ENCODE measurements at regions not wholly inside any gene's neighbourhood (a gene's known extent, or its start where the extent isn't known, plus 50 kb on each side); places are given as distances from the start of the nearest gene placed in this dataset.

- Histone ChIP-seq H3K27ac (ENCODE audit: low read depth in 2 of 2, low read length in 1 of 2) (no peak overlapping the region), H3K4me1 (ENCODE audit: control insufficient read depth in 2 of 2, insufficient read depth in 2 of 2, low read length in 1 of 2) (no peaks in the 10 kb centered on the region), H3K36me3 (ENCODE audit: control insufficient read depth in 2 of 2, insufficient read depth in 2 of 2, low read length in 1 of 2) (no peaks in the 10 kb centered on the region), H3K4me3 (ENCODE audit: low read depth in 1 of 2, low read length in 2 of 2) (no peak overlapping the region), H3K27me3 (ENCODE audit: control insufficient read depth in 1 of 2, insufficient read depth in 2 of 2, low read length in 2 of 2) (no peaks in the 10 kb centered on the region), H3K9me3 (ENCODE audit: control insufficient read depth in 2 of 2, insufficient read depth in 1 of 2, low read depth in 1 of 2, low read length in 1 of 2) (no peaks in the 10 kb centered on the region)
- 93 to 94% methylated on average over 3 of the region's 3 CpGs for WGBS, 2 donors
These were observed 113.8 kb upstream of the SLC5A12 start for GRCh38 chr11:26835611-26836010.

GRCh38 chr11:26837154-26837553 lies 115.3 kb upstream of the SLC5A12 start:
- 81 to 86% methylated on average over 2 of the region's 2 CpGs for WGBS, 2 donors
- H3K9me3 ChIP-seq (ENCODE audit: control insufficient read depth in 2 of 2, insufficient read depth in 1 of 2, low read depth in 1 of 2, low read length in 1 of 2): no peaks in the 10 kb centered on the region

GRCh38 chr11:26839911-26840698 lies 118.2 kb upstream of the SLC5A12 start:
- no peaks in the 10 kb centered on the region for H3K9me3 ChIP-seq (ENCODE audit: control insufficient read depth in 2 of 2, insufficient read depth in 1 of 2, low read depth in 1 of 2, low read length in 1 of 2)
- H3K4me3 ChIP-seq (ENCODE audit: low read depth in 1 of 2, low read length in 2 of 2): no peak overlapping the region
- H3K4me1 ChIP-seq (ENCODE audit: control insufficient read depth in 2 of 2, insufficient read depth in 2 of 2, low read length in 1 of 2): no peaks in the 10 kb centered on the region
- H3K36me3 ChIP-seq (ENCODE audit: control insufficient read depth in 2 of 2, insufficient read depth in 2 of 2, low read length in 1 of 2): no peaks in the 10 kb centered on the region
- peak overlapping the region in 1 of 2 donors; percentile 15 for H3K27ac ChIP-seq (ENCODE audit: low read depth in 2 of 2, low read length in 1 of 2)
- no peaks in the 10 kb centered on the region for H3K27me3 ChIP-seq (ENCODE audit: control insufficient read depth in 1 of 2, insufficient read depth in 2 of 2, low read length in 2 of 2)
- 77 to 95% methylated on average over 3 of the region's 3 CpGs for WGBS, 2 donors

More at GRCh38 chr11:26837154-26837553, 115.3 kb upstream of the SLC5A12 start:
- H3K4me1 ChIP-seq (ENCODE audit: control insufficient read depth in 2 of 2, insufficient read depth in 2 of 2, low read length in 1 of 2): no peaks in the 10 kb centered on the region
- no peaks in the 10 kb centered on the region for H3K36me3 ChIP-seq (ENCODE audit: control insufficient read depth in 2 of 2, insufficient read depth in 2 of 2, low read length in 1 of 2)
- H3K27me3 ChIP-seq (ENCODE audit: control insufficient read depth in 1 of 2, insufficient read depth in 2 of 2, low read length in 2 of 2): no peaks in the 10 kb centered on the region
- H3K4me3 ChIP-seq (ENCODE audit: low read depth in 1 of 2, low read length in 2 of 2): no peak overlapping the region
- H3K27ac ChIP-seq (ENCODE audit: low read depth in 2 of 2, low read length in 1 of 2): no peak overlapping the region

GRCh38 chr11:26841818-26842473 lies 120.1 kb upstream of the SLC5A12 start:
- Histone ChIP-seq H3K27me3 (ENCODE audit: control insufficient read depth in 1 of 2, insufficient read depth in 2 of 2, low read length in 2 of 2) (no peaks in the 10 kb centered on the region), H3K4me3 (ENCODE audit: low read depth in 1 of 2, low read length in 2 of 2) (no peak overlapping the region), H3K9me3 (ENCODE audit: control insufficient read depth in 2 of 2, insufficient read depth in 1 of 2, low read depth in 1 of 2, low read length in 1 of 2) (no peaks in the 10 kb centered on the region), H3K27ac (ENCODE audit: low read depth in 2 of 2, low read length in 1 of 2) (no peak overlapping the region), H3K36me3 (ENCODE audit: control insufficient read depth in 2 of 2, insufficient read depth in 2 of 2, low read length in 1 of 2) (no peaks in the 10 kb centered on the region), H3K4me1 (ENCODE audit: control insufficient read depth in 2 of 2, insufficient read depth in 2 of 2, low read length in 1 of 2) (no peaks in the 10 kb centered on the region)
- WGBS, 2 donors: 29 to 34% methylated on average over 2 of the region's 2 CpGs

- 46 to 59% methylated on average over 3 of the region's 3 CpGs for WGBS, 2 donors
- no peaks in the 10 kb centered on the region for H3K4me1 ChIP-seq (ENCODE audit: control insufficient read depth in 2 of 2, insufficient read depth in 2 of 2, low read length in 1 of 2)
- no peak overlapping the region for H3K27ac ChIP-seq (ENCODE audit: low read depth in 2 of 2, low read length in 1 of 2)
These were observed 120.8 kb upstream of the SLC5A12 start for GRCh38 chr11:26842478-26843282.

GRCh38 chr11:26843539-26843938 lies 121.7 kb upstream of the SLC5A12 start:
- Histone ChIP-seq H3K4me1 (ENCODE audit: control insufficient read depth in 2 of 2, insufficient read depth in 2 of 2, low read length in 1 of 2) (no peaks in the 10 kb centered on the region), H3K27me3 (ENCODE audit: control insufficient read depth in 1 of 2, insufficient read depth in 2 of 2, low read length in 2 of 2) (no peaks in the 10 kb centered on the region), H3K9me3 (ENCODE audit: control insufficient read depth in 2 of 2, insufficient read depth in 1 of 2, low read depth in 1 of 2, low read length in 1 of 2) (no peaks in the 10 kb centered on the region), H3K36me3 (ENCODE audit: control insufficient read depth in 2 of 2, insufficient read depth in 2 of 2, low read length in 1 of 2) (no peaks in the 10 kb centered on the region), H3K27ac (ENCODE audit: low read depth in 2 of 2, low read length in 1 of 2) (no peak overlapping the region), H3K4me3 (ENCODE audit: low read depth in 1 of 2, low read length in 2 of 2) (no peak overlapping the region)
- 87 to 88% methylated on average over 2 of the region's 2 CpGs for WGBS, 2 donors

More at GRCh38 chr11:26842478-26843282, 120.8 kb upstream of the SLC5A12 start:
- Histone ChIP-seq H3K36me3 (ENCODE audit: control insufficient read depth in 2 of 2, insufficient read depth in 2 of 2, low read length in 1 of 2) (no peaks in the 10 kb centered on the region), H3K4me3 (ENCODE audit: low read depth in 1 of 2, low read length in 2 of 2) (no peak overlapping the region), H3K9me3 (ENCODE audit: control insufficient read depth in 2 of 2, insufficient read depth in 1 of 2, low read depth in 1 of 2, low read length in 1 of 2) (no peaks in the 10 kb centered on the region), H3K27me3 (ENCODE audit: control insufficient read depth in 1 of 2, insufficient read depth in 2 of 2, low read length in 2 of 2) (no peaks in the 10 kb centered on the region)

- no peaks in the 10 kb centered on the region for H3K36me3 ChIP-seq (ENCODE audit: control insufficient read depth in 2 of 2, insufficient read depth in 2 of 2, low read length in 1 of 2)
- no peaks in the 10 kb centered on the region for H3K4me1 ChIP-seq (ENCODE audit: control insufficient read depth in 2 of 2, insufficient read depth in 2 of 2, low read length in 1 of 2)
- WGBS, 2 donors: 84 to 91% methylated on average over 2 of the region's 2 CpGs
- no peak overlapping the region for H3K27ac ChIP-seq (ENCODE audit: low read depth in 2 of 2, low read length in 1 of 2)
- no peaks in the 10 kb centered on the region for H3K27me3 ChIP-seq (ENCODE audit: control insufficient read depth in 1 of 2, insufficient read depth in 2 of 2, low read length in 2 of 2)
- no peak overlapping the region for H3K4me3 ChIP-seq (ENCODE audit: low read depth in 1 of 2, low read length in 2 of 2)
- no peaks in the 10 kb centered on the region for H3K9me3 ChIP-seq (ENCODE audit: control insufficient read depth in 2 of 2, insufficient read depth in 1 of 2, low read depth in 1 of 2, low read length in 1 of 2)
These were observed 123.1 kb upstream of the SLC5A12 start for GRCh38 chr11:26844963-26845362.

GRCh38 chr11:26846227-26846626 lies 124.4 kb upstream of the SLC5A12 start:
- H3K36me3 ChIP-seq (ENCODE audit: control insufficient read depth in 2 of 2, insufficient read depth in 2 of 2, low read length in 1 of 2): no peaks in the 10 kb centered on the region
- H3K4me3 ChIP-seq (ENCODE audit: low read depth in 1 of 2, low read length in 2 of 2): no peak overlapping the region
- 56 to 92% methylated on average over 2 of the region's 2 CpGs for WGBS, 2 donors
- H3K4me1 ChIP-seq (ENCODE audit: control insufficient read depth in 2 of 2, insufficient read depth in 2 of 2, low read length in 1 of 2): no peaks in the 10 kb centered on the region
- H3K27ac ChIP-seq (ENCODE audit: low read depth in 2 of 2, low read length in 1 of 2): no peak overlapping the region
- H3K9me3 ChIP-seq (ENCODE audit: control insufficient read depth in 2 of 2, insufficient read depth in 1 of 2, low read depth in 1 of 2, low read length in 1 of 2): no peaks in the 10 kb centered on the region
- H3K27me3 ChIP-seq (ENCODE audit: control insufficient read depth in 1 of 2, insufficient read depth in 2 of 2, low read length in 2 of 2): no peaks in the 10 kb centered on the region

GRCh38 chr11:26847459-26847858 lies 125.6 kb upstream of the SLC5A12 start:
- Histone ChIP-seq H3K9me3 (ENCODE audit: control insufficient read depth in 2 of 2, insufficient read depth in 1 of 2, low read depth in 1 of 2, low read length in 1 of 2) (no peaks in the 10 kb centered on the region), H3K27me3 (ENCODE audit: control insufficient read depth in 1 of 2, insufficient read depth in 2 of 2, low read length in 2 of 2) (no peaks in the 10 kb centered on the region), H3K27ac (ENCODE audit: low read depth in 2 of 2, low read length in 1 of 2) (no peak overlapping the region), H3K4me1 (ENCODE audit: control insufficient read depth in 2 of 2, insufficient read depth in 2 of 2, low read length in 1 of 2) (no peaks in the 10 kb centered on the region), H3K36me3 (ENCODE audit: control insufficient read depth in 2 of 2, insufficient read depth in 2 of 2, low read length in 1 of 2) (no peaks in the 10 kb centered on the region), H3K4me3 (ENCODE audit: low read depth in 1 of 2, low read length in 2 of 2) (no peak overlapping the region)
- WGBS, 2 donors: 60 to 65% methylated on average over 3 of the region's 3 CpGs
